HL-60/S4 treated with retinoic acid at 250 ng/mL for 4 days and 3 days (cell line): ENCODE measurements at regions not wholly inside any gene's neighbourhood (a gene's known extent, or its start where the extent isn't known, plus 50 kb on each side); places are given as distances from the start of the nearest gene placed in this dataset.

Experiments used
- in situ Hi-C: fragments of 300-500 bp; cut with MboI; formaldehyde crosslinking; loops from 2 replicates; pipeline ENCODE4 v1.7.0; 2022; ENCODE audit warnings: low sequenced_read_pairs

DNA sequence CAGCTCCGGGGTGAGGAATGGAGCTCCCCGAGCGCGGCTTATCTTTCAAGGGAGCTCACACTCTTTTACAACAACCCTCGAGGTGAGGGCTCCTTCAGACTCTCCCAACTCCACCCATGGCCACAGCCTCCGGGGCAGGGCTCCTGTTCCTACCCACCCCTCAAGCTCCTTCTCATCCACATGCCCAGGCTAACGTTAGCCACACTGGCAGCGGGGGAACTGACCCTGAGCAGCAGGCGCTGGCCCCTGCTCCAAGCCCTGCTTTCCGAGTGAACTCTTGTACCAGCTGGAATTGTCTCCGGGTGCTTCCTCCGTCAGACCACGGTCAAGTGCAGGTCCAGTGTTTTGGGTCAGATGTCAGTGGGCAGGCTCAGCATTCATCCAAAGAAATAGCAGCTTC, 89.4 kb downstream of the ANKRD10 start:
- in situ Hi-C loops, result no loop called here

DNA sequence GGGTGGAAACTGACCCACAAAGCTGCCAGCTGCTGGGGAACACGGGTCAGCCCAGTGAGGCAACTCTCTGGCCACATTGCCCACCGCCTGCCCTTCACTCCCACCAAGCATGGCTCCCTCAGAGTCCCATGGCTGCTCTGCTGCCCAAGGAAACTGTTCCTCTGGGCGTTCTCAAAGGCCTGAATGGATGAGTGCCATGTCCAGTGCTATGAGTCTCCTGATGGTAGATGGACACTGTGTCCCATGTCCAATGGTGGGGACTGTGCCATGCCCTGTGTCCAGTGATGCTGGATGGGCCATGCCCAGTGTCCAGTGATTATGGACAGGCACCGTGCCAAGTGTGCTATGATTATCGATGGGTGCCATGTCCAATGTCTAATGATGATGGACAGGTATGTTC, 88.8 kb downstream of the ANKRD10 start:
- in situ Hi-C loops, result no loop called here

DNA sequence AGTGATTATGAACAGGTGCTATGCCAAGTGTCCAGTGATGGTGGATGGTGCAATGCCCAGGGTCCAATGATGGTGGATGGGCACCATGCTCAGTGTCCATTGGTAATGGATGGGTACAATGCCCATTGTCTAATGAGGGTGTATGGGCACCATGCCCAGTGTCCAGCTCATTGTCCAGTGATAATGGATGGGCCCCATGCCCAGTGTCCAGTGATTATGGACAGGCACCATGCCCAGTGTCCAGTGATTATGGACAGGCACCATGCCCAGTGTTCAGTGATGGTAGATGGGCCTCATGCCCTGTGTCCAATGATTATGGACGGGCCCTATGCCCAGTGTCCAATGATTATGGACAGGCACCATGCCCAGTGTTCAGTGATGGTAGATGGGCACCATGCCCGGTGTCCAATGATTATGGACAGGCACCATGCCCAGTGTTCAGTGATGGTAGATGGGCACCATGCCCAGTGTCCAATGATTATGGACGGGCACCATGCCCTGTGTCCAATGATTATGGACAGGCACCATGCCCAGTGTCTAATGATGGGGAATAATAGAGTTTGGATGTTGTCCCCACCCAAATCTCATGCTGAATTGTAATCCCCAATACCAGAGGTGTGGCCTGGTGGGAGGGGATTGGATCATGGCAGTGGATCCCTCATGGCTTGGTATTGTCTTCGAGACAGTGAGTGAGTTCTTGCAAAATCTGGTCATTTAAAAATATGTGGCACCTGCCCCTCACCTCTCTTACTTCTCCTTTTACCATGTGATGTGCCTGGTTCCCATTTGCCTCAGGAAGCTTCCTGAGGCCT, 87.8 kb downstream of the ANKRD10 start:
- in situ Hi-C loops, result no loop called here
